Colonic mucosa (tissue), 4 donors: ENCODE measurements at regions not wholly inside any gene's neighbourhood (a gene's known extent, or its start where the extent isn't known, plus 50 kb on each side); places are given as distances from the start of the nearest gene placed in this dataset.

Source experiments
- DNase-seq: peaks from one replicate; pipeline ENCODE4 v3.0.0-alpha.2; 2020
- H3K27ac ChIP-seq: fragments of 200-600 bp; one replicate; pipeline ENCODE4 v1.8.0; 2021
- H3K27me3 ChIP-seq: fragments of 200-600 bp; one replicate; pipeline ENCODE4 v1.8.0; 2021
- H3K36me3 ChIP-seq: fragments of 200-600 bp; one replicate; pipeline ENCODE4 v1.8.0; 2021
- H3K4me1 ChIP-seq: fragments of 200-600 bp; one replicate; pipeline ENCODE4 v1.8.0; 2021; ENCODE audit warnings: mild to moderate bottlenecking
- H3K4me3 ChIP-seq: fragments of 200-600 bp; one replicate; pipeline ENCODE4 v1.8.0; 2021
- H3K9ac ChIP-seq, 2 donors: one replicate each; pipeline ENCODE4 v1.7.0; 2013; ENCODE audit warnings: control low read depth in 2 of 2, low read depth in 2 of 2, low read length in 2 of 2
- H3K9me3 ChIP-seq: fragments of 200-600 bp; one replicate; pipeline ENCODE4 v1.8.0; 2021
- intact Hi-C: fragments of 100-400 bp; cut with DNase I; formaldehyde crosslinking; loops from one replicate; pipeline ENCODE4 v1.14.1; 2022
- TF ChIP-seq, protein P1 (sequence below): fragments of 200-600 bp; IDR thresholded peaks from one replicate; pipeline ENCODE4 v1.8.0; 2022; ENCODE audit warnings: antibody characterized with exemption, mild to moderate bottlenecking
- donor health status: healthy.
- donor health status: DM: no; HTN: no; CAD: no.
- donor health status: DM: no; HTN: no; CAD: no.

DNA sequence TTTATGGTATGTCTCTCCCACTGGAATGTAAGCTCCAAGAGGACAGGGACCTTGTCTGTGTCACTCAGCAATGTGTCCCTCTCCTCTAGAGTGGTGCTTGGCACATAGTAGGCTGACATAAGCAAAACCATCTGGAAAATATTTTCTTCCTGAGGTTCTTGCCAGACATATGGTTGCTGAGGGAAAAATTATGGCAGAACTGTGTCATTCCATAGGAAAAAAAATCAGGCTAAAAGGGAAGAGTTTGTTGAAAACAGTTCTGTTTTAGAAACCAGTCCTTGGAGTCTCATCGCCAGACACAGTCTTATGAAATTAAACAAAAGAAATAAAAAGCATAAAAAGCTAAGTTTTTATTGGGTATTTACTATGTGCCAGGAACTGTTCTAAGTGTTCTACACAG is 60.9 kb downstream of the RTL9 start:
- Histone ChIP-seq H3K4me3 (no peak overlapping the region), H3K9ac (no peak overlapping the region), H3K36me3 (no peaks in the 10 kb centered on the region), H3K4me1 (no peaks in the 10 kb centered on the region), H3K27ac (no peak overlapping the region), H3K9me3 (no peaks in the 10 kb centered on the region), H3K27me3 (no peaks in the 10 kb centered on the region)
- TF ChIP-seq, protein P1, sequence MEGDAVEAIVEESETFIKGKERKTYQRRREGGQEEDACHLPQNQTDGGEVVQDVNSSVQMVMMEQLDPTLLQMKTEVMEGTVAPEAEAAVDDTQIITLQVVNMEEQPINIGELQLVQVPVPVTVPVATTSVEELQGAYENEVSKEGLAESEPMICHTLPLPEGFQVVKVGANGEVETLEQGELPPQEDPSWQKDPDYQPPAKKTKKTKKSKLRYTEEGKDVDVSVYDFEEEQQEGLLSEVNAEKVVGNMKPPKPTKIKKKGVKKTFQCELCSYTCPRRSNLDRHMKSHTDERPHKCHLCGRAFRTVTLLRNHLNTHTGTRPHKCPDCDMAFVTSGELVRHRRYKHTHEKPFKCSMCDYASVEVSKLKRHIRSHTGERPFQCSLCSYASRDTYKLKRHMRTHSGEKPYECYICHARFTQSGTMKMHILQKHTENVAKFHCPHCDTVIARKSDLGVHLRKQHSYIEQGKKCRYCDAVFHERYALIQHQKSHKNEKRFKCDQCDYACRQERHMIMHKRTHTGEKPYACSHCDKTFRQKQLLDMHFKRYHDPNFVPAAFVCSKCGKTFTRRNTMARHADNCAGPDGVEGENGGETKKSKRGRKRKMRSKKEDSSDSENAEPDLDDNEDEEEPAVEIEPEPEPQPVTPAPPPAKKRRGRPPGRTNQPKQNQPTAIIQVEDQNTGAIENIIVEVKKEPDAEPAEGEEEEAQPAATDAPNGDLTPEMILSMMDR, result no peak
- DNase-seq, result no peak
- intact Hi-C loops, result no loop called here

DNA sequence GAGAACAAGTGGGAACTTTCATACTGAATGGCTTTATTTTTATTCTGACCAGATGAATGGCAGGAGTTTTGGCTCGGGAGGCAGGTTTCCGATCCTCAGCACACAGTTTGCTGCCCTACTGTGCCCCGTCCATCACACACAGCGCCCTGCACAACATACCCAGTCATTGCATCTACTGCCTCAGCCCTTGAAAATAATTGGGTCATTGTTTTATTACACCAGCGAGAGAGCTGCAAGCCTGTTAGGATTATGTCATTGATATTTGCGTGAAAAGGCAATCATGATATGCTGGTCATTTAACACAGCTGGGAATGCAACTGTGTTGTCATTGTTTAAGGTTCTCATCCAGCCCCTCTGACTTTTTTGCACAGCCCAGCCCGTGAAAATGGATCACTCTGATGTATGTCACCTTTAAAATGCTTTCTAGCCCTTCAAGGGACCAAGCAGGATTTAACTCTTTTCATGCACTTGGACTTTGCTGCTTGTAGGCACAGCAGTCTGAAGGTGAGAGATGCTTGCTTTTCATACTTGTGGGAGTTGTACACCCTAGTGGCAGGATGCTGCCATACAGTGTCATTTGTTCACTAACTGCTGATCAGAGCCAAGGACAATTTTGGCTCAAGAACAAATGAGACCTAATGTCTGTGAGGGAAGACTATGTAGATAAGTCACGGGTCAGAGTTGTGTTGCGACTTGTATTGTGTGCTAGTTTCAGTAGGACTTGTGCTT is 62.3 kb downstream of the RTL9 start:
- Histone ChIP-seq H3K9ac (no peak overlapping the region), H3K36me3 (no peaks in the 10 kb centered on the region), H3K27me3 (no peaks in the 10 kb centered on the region), H3K4me3 (no peak overlapping the region), H3K4me1 (no peaks in the 10 kb centered on the region), H3K27ac (no peak overlapping the region), H3K9me3 (no peaks in the 10 kb centered on the region)
- no peak for DNase-seq
- TF ChIP-seq, protein P1, result peak; percentile 14
- intact Hi-C loops, result no loop called here

DNA sequence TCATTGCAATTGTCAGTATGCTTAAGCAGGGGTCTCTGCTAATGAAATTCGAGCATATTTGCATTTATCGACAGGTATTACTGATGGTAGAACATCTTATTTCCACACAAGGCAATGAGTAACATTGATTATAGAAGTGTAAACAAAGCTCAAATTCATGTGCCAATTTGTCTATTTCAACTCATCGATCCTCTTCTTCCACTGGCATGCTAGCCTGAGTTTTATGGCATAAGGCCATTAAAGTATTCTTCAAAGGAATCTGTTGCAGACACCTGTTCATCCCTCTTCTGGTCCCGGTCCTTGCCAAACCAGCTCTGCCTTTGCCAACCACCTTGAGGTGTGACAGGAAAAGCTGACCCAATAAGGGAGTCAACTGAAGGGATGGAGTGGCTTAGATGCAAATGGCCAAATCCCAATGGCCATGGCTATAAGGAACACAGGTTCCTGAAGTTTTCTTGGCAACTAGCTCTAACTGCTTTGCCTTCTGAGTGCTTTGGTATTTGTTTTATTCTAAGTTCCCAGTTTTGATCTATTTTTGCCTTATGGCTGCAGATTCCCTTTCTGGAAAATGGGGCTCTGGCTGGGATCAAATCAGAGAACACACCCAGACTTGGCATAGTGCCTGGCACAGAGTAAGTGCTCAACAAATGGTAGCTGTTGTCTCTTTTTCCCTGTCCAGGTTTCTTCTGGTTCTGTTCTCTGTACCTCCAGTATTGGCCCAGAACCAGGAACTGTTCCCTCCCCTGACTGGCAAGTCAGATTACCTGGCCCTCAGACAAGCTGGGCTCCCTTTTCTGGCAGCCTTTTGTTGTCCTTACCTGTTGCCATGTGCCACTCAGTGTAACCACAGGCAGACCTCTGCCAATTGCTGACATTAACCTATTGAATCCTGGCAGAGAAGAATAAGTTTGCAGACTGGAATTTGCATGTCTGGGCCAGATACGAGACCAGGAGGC is 63.1 kb downstream of the RTL9 start:
- intact Hi-C loops, result no loop called here
- H3K9me3 ChIP-seq, result no peaks in the 10 kb centered on the region
- no peaks in the 10 kb centered on the region for H3K36me3 ChIP-seq
- H3K4me3 ChIP-seq, result no peak overlapping the region
- no peak overlapping the region for H3K27ac ChIP-seq
- no peaks in the 10 kb centered on the region for H3K27me3 ChIP-seq
- H3K9ac ChIP-seq, result no peak overlapping the region
- DNase-seq, result no peak
- H3K4me1 ChIP-seq, result no peaks in the 10 kb centered on the region
- TF ChIP-seq, protein P1, result no peak

DNA sequence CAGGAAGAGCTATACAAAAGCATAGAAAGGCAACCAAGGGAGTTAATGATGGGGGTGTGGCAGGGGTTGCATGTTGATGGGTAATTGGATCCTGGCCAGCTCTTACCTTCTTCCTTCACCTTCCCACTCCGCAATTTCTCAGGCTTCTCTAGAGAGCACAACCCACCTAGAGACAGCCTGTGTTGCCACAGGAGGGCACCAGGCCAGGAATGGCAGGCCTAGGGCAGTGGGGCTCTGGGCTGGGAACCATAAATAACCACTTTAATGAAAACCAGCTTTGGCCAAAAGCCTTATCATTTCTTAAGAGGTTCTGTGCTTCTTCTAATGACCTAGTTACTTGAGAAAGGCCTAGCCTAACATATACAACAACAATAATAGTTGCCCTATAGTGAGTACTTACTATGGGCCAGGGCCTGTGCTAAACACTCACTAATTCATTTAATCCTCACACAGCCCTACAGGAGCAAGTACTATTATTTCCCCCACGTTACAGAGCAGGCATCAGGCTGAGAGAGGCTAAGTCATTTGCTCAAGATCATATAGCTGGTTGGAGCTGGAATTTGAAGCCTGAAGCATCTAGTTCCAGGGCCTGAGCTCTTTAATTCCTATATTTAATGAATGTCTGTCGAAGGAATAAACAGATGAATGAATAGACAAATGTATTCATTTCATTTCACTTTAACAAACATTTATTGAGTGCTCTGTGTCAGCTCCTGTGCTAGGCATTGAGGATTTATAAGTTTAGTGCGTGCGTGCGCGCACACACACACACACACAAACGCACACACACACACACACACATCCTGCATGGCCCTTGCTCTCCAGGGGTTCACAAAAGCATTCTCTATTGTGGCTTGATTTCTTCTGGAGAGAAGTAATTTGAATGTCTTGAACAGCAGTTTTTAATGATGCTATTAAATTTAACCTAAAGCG is 66.8 kb downstream of the RTL9 start:
- intact Hi-C loops, result no loop called here
- H3K27ac ChIP-seq, result no peak overlapping the region

More for the DNA sequence above, 66.8 kb downstream of the RTL9 start:
- DNase-seq, result no peak
- H3K9ac ChIP-seq, result no peak overlapping the region
- no peak overlapping the region for H3K4me3 ChIP-seq
- H3K9me3 ChIP-seq, result no peaks in the 10 kb centered on the region
- H3K36me3 ChIP-seq, result no peaks in the 10 kb centered on the region
- H3K27me3 ChIP-seq, result no peaks in the 10 kb centered on the region
- TF ChIP-seq, protein P1, result no peak
- H3K4me1 ChIP-seq, result no peaks in the 10 kb centered on the region
